SK-N-SH (cell line): ENCODE measurements at regions not wholly inside any gene's neighbourhood (a gene's known extent, or its start where the extent isn't known, plus 50 kb on each side); places are given as distances from the start of the nearest gene placed in this dataset.

Experiments
- CTCF ChIA-PET: fragments of 300-600, 350-600 bp; formaldehyde crosslinking; extraction: SDS; loops from one replicate; lab custom pipeline; 2021; lab: Yijun Ruan, JAX
- POLR2A ChIA-PET: fragments of 350-600 bp; sonication (Branson Sonifier 250); formaldehyde crosslinking; extraction: SDS; loops from one replicate; lab custom pipeline; 2020; ENCODE audit warnings: antibody characterized with exemption, inconsistent platforms; lab: Yijun Ruan, JAX
- DNase-seq: peaks from one replicate; pipeline ENCODE4 v3.0.0; 2012
- H2AFZ ChIP-seq: fragments of 200-600 bp; sonication (generic); 2 replicates; pipeline ENCODE4 v1.8.1; 2016; ENCODE audit warnings: antibody characterized with exemption, mild to moderate bottlenecking, low read depth
- H3F3A ChIP-seq: fragments of 200-600 bp; sonication (generic); replicated peaks from 2 replicates; pipeline ENCODE3; 2016; ENCODE audit warnings: antibody characterized with exemption, mild to moderate bottlenecking; ENCODE audit not compliant: insufficient read depth
- H3K27ac ChIP-seq, 2 experiments: fragments of 200-500 bp in 1 of 2; fragments of 200-600 bp in 1 of 2; sonication (Bioruptor generic) in 1 of 2; sonication (generic), shearing (Covaris generic) in 1 of 2; 2 replicates each; pipeline versions ENCODE4 v1.5.1 to v1.6.1; 2014 to 2016; ENCODE audit warnings: low read depth in 2 of 2, inconsistent platforms in 1 of 2, low read length in 1 of 2, mild to moderate bottlenecking in 1 of 2, mixed read lengths in 1 of 2
- H3K27me3 ChIP-seq: fragments of 200-600 bp; sonication (generic), shearing (Covaris generic); 2 replicates; pipeline ENCODE4 v1.6.1; 2016; ENCODE audit warnings: mixed run types; ENCODE audit not compliant: insufficient read depth
- H3K36me3 ChIP-seq, 2 experiments: fragments of 200-500 bp in 1 of 2; fragments of 200-600 bp in 1 of 2; sonication (Bioruptor generic) in 1 of 2; sonication (generic) in 1 of 2; replicated peaks in 1 of 2; 2 replicates each; pipeline versions ENCODE3 to v1.5.1; 2014 to 2016; ENCODE audit warnings: low read length in 1 of 2, mild to moderate bottlenecking in 1 of 2; ENCODE audit not compliant: insufficient read depth in 2 of 2, control insufficient read depth in 1 of 2
- H3K4me1 ChIP-seq, 2 experiments: fragments of 200-500 bp in 1 of 2; fragments of 200-600 bp in 1 of 2; sonication (Bioruptor generic) in 1 of 2; sonication (generic), shearing (Covaris generic) in 1 of 2; 2 replicates each; pipeline versions ENCODE4 v1.5.1 to v1.6.1; 2014 to 2016; ENCODE audit warnings: low read depth in 1 of 2, low read length in 1 of 2, mixed run types in 1 of 2; ENCODE audit not compliant: insufficient read depth in 2 of 2, control insufficient read depth in 1 of 2
- H3K4me2 ChIP-seq: fragments of 200-600 bp; sonication (generic), shearing (Covaris generic); 2 replicates; pipeline ENCODE4 v1.6.1; 2017; ENCODE audit warnings: mixed run types
- H3K4me3 ChIP-seq, 2 experiments: fragments of 200-500 bp in 1 of 2; fragments of 200-600 bp in 1 of 2; sonication (Bioruptor generic) in 1 of 2; sonication (generic), shearing (Covaris generic) in 1 of 2; 2 replicates each; pipeline versions ENCODE4 v1.5.1 to v1.8.1; 2014 to 2016; ENCODE audit warnings: low read depth in 2 of 2, inconsistent platforms in 1 of 2, low read length in 1 of 2, mild to moderate bottlenecking in 1 of 2, mixed read lengths in 1 of 2, moderate library complexity in 1 of 2
- H3K79me2 ChIP-seq: fragments of 200-600 bp; sonication (generic); 2 replicates; pipeline ENCODE4 v1.8.1; 2017; ENCODE audit warnings: mild to moderate bottlenecking; ENCODE audit not compliant: insufficient read depth
- H3K9ac ChIP-seq: fragments of 200-600 bp; sonication (generic); 2 replicates; pipeline ENCODE4 v1.6.1; 2017; ENCODE audit warnings: mixed run types
- H3K9me2 ChIP-seq: fragments of 200-600 bp; sonication (generic); 2 replicates; pipeline ENCODE4 v1.6.1; 2017; ENCODE audit warnings: mixed run types
- H3K9me3 ChIP-seq: fragments of 200-600 bp; sonication (generic); 2 replicates; pipeline ENCODE4 v1.6.1; 2017; ENCODE audit warnings: mixed run types, mild to moderate bottlenecking, moderate library complexity
- H4K20me1 ChIP-seq: fragments of 200-600 bp; sonication (generic); 2 replicates; pipeline ENCODE4 v1.6.1; 2017; ENCODE audit warnings: mild to moderate bottlenecking, mixed run types; ENCODE audit not compliant: insufficient read depth
- ELF1 ChIP-seq: IDR thresholded peaks from 2 replicates; pipeline ENCODE4 v1.4.0; 2012
- EP300 ChIP-seq, 2 experiments: IDR thresholded peaks; 2 replicates each; pipeline versions ENCODE4 v1.4.0 to v1.6.1; 2012; ENCODE audit warnings: borderline replicate concordance in 1 of 2, low read depth in 1 of 2, low read length in 1 of 2
- EZH2phosphoT487 ChIP-seq: fragments of 200-600 bp; sonication (generic); IDR thresholded peaks from 2 replicates; pipeline ENCODE4 v1.6.1; 2017; ENCODE audit warnings: low read depth, mixed run types, mild to moderate bottlenecking, antibody characterized with exemption, moderate library complexity, borderline replicate concordance
- FOSL2 ChIP-seq: IDR thresholded peaks from 2 replicates; pipeline ENCODE4 v1.4.0; 2012; ENCODE audit warnings: low read depth, mild to moderate bottlenecking, moderate library complexity, borderline replicate concordance
- GABPA ChIP-seq: IDR thresholded peaks from 2 replicates; pipeline ENCODE4 v1.4.0; 2012; ENCODE audit warnings: low read depth, mild to moderate bottlenecking
- IRF3 ChIP-seq: fragments of 150-350 bp; IDR thresholded peaks from 2 replicates; pipeline ENCODE4 v1.6.1; 2016; ENCODE audit warnings: mild to moderate bottlenecking, low read depth, low read length
- JUND ChIP-seq: IDR thresholded peaks from 2 replicates; pipeline ENCODE4 v1.4.0; 2012
- MAX ChIP-seq: IDR thresholded peaks from 2 replicates; pipeline ENCODE4 v1.4.0; 2012; ENCODE audit warnings: low read depth
- MXI1 ChIP-seq: IDR thresholded peaks from 2 replicates; pipeline ENCODE4 v1.6.1; 2012; ENCODE audit warnings: mild to moderate bottlenecking, low read depth, low read length, improper control_type of control experiment
- NRF1 ChIP-seq: IDR thresholded peaks from 2 replicates; pipeline ENCODE4 v1.6.1; 2012; ENCODE audit warnings: low read depth, mild to moderate bottlenecking, low read length
- POLR2AphosphoS5 ChIP-seq: IDR thresholded peaks from 2 replicates; pipeline ENCODE4 v1.6.1; 2012; ENCODE audit warnings: low read depth, low read length
- RCOR1 ChIP-seq: fragments of 150-350 bp; IDR thresholded peaks from 2 replicates; pipeline ENCODE4 v1.6.1; 2017; ENCODE audit warnings: antibody characterized with exemption, low read length
- REST ChIP-seq: IDR thresholded peaks from 2 replicates; pipeline ENCODE4 v1.6.1; 2012; ENCODE audit warnings: mild to moderate bottlenecking, low read depth, low read length, moderate library complexity
- RFX5 ChIP-seq: IDR thresholded peaks from 2 replicates; pipeline ENCODE4 v1.6.1; 2012; ENCODE audit warnings: mild to moderate bottlenecking, improper control_type of control experiment, low read length
- TAF1 ChIP-seq: IDR thresholded peaks from 2 replicates; pipeline ENCODE4 v1.6.1; 2012; ENCODE audit warnings: low read depth, mild to moderate bottlenecking, low read length, moderate library complexity, borderline replicate concordance
- TEAD4 ChIP-seq: IDR thresholded peaks from 2 replicates; pipeline ENCODE4 v1.4.0; 2012; ENCODE audit warnings: mild to moderate bottlenecking, borderline replicate concordance; ENCODE audit not compliant: insufficient read depth
- USF1 ChIP-seq: IDR thresholded peaks from 2 replicates; pipeline ENCODE4 v1.4.0; 2012; ENCODE audit warnings: low read depth, borderline replicate concordance
- USF2 ChIP-seq: fragments of 150-350 bp; IDR thresholded peaks from 2 replicates; pipeline ENCODE4 v1.6.1; 2017; ENCODE audit warnings: antibody characterized with exemption, low read length, low read depth, borderline replicate concordance
- YY1 ChIP-seq: IDR thresholded peaks from 2 replicates; pipeline ENCODE4 v1.4.0; 2012; ENCODE audit warnings: low read depth, mild to moderate bottlenecking
- WGBS: methylation state at CpG from one replicate; pipeline ENCODE4 v1.1.6; 2017; ENCODE audit warnings: low lambda C conversion rate; 5-methylcytosine and 5-hydroxymethylcytosine counted together

- Histone ChIP-seq H3K9me2 (no peaks in the 10 kb centered on the region), H2AFZ (no peak overlapping the region), H3K79me2 (no peaks in the 10 kb centered on the region), H3K4me3 (no peak overlapping the region), H4K20me1 (no peaks in the 10 kb centered on the region), H3K27me3 (no peaks in the 10 kb centered on the region), H3K27ac (no peak overlapping the region), H3K9ac (no peak overlapping the region), H3K9me3 (peaks cover 16% of the 10 kb centered on the region; the same call in 1 of the 2 replicates), H3F3A (no peaks in the 10 kb centered on the region), H3K36me3 (no peaks in the 10 kb centered on the region), H3K4me1 (no peaks in the 10 kb centered on the region), H3K4me2 (no peak overlapping the region)
- ChIA-PET CTCF (no interaction called here), POLR2A (no interaction called here)
- DNase-seq = no peak
- TF ChIP-seq ELF1 = no peak
- TF ChIP-seq TAF1 = no peak
- TF ChIP-seq GABPA = no peak
- TF ChIP-seq IRF3 = no peak
- no peak for TF ChIP-seq REST
- TF ChIP-seq USF1 = no peak
- no peak for TF ChIP-seq EZH2phosphoT487
- TF ChIP-seq NRF1 = no peak
- TF ChIP-seq MXI1 = no peak
- TF ChIP-seq FOSL2 = no peak
- no peak for TF ChIP-seq USF2
- no peak for TF ChIP-seq RFX5
- 1% methylated on average over 2 of the region's 2 CpGs for WGBS
Measured at GRCh38 chr7:145331076-145331475, 495.2 kb upstream of the TPK1 start.

- Histone ChIP-seq H3K9ac (no peak overlapping the region), H3K79me2 (no peaks in the 10 kb centered on the region), H3K9me2 (no peaks in the 10 kb centered on the region), H4K20me1 (no peaks in the 10 kb centered on the region), H3F3A (no peaks in the 10 kb centered on the region), H3K4me1 (no peaks in the 10 kb centered on the region), H3K36me3 (no peaks in the 10 kb centered on the region), H3K9me3 (peaks cover 5% of the 10 kb centered on the region; the same call in 1 of the 2 replicates), H2AFZ (no peak overlapping the region), H3K27ac (no peak overlapping the region), H3K27me3 (no peaks in the 10 kb centered on the region)
- no peak for DNase-seq
- CTCF ChIA-PET = no interaction called here
- WGBS = 3% methylated on average over 1 of the region's 1 CpG
- TF ChIP-seq GABPA (no peak), TEAD4 (no peak), POLR2AphosphoS5 (no peak), YY1 (no peak), JUND (no peak), EP300 (IDR thresholded peaks at IDR 0.05; ENCODE audit: borderline replicate concordance in 1 of 2, low read depth in 1 of 2, low read length in 1 of 2) (no peak), RCOR1 (no peak), USF1 (no peak), MAX (no peak)
- TF ChIP-seq, all 33 proteins: peak for 0
- POLR2A ChIA-PET = no interaction called here
- no peak overlapping the region for H3K4me2 ChIP-seq
- H3K4me3 ChIP-seq = no peak overlapping the region
Measured at GRCh38 chr7:145327646-145328045, 491.8 kb upstream of the TPK1 start.
